ENCODE measurements at regions not wholly inside any gene's neighbourhood (a gene's known extent, or its start where the extent isn't known, plus 50 kb on each side); places are given as distances from the start of the nearest gene placed in this dataset.

DNA sequence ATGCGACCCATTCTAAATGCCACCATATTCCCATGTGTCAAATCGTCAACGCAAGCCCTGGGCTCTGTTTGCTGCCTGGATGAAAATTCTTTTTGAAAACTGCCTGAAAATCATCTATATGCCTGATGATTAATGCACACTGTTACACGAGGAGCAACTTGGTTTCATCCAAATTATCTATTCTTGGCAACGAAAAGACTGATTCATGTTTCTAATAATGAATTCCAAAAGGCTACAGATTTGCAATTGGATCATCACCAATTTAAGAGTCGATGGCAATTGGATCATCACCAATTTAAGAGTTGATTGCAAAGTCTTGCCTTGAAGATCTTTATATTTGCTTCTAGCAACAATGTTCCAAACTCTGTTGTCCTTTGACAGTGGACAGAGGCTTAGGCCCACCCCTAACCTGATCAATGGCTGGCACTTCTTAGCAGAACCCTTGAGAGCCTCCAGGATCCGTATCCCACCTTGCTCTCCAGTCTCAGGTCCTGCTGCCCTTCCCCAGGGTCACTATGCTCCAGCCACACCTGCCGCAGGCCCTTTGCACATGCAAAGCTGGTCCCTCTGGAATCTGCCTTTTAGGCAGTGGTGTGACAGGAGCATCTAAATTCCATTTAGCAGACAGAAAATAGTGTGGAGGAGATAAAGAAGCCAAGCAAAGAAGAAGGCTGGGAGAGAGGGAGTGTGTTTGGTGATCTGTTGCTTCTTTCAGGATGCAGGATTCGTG lies 460.9 kb upstream of the SULF2 start:
- H3K4me1 ChIP-seq = no peaks in the 10 kb centered on the region
- no peaks in the 10 kb centered on the region for H3K36me3 ChIP-seq (replicated peaks in 1 of 2; ENCODE audit: insufficient read depth in 1 of 2, low read depth in 2 of 2)
- no peak overlapping the region for H3K27ac ChIP-seq
- ATAC-seq (no peak), DNase-seq (no peak)
- TF ChIP-seq, protein P1, sequence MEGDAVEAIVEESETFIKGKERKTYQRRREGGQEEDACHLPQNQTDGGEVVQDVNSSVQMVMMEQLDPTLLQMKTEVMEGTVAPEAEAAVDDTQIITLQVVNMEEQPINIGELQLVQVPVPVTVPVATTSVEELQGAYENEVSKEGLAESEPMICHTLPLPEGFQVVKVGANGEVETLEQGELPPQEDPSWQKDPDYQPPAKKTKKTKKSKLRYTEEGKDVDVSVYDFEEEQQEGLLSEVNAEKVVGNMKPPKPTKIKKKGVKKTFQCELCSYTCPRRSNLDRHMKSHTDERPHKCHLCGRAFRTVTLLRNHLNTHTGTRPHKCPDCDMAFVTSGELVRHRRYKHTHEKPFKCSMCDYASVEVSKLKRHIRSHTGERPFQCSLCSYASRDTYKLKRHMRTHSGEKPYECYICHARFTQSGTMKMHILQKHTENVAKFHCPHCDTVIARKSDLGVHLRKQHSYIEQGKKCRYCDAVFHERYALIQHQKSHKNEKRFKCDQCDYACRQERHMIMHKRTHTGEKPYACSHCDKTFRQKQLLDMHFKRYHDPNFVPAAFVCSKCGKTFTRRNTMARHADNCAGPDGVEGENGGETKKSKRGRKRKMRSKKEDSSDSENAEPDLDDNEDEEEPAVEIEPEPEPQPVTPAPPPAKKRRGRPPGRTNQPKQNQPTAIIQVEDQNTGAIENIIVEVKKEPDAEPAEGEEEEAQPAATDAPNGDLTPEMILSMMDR (IDR thresholded peaks at IDR 0.05) = no peak
- no peak for TF ChIP-seq POLR2A (IDR thresholded peaks at IDR 0.05)
- no peaks in the 10 kb centered on the region for H3K27me3 ChIP-seq
- H3K9me3 ChIP-seq = no peaks in the 10 kb centered on the region
- WGBS, 2 donors = 70% methylated on average over 9 of the region's 9 CpGs
- intact Hi-C loops (cut with DNase I) = no loop called here
- no peak overlapping the region for H3K4me3 ChIP-seq

DNA sequence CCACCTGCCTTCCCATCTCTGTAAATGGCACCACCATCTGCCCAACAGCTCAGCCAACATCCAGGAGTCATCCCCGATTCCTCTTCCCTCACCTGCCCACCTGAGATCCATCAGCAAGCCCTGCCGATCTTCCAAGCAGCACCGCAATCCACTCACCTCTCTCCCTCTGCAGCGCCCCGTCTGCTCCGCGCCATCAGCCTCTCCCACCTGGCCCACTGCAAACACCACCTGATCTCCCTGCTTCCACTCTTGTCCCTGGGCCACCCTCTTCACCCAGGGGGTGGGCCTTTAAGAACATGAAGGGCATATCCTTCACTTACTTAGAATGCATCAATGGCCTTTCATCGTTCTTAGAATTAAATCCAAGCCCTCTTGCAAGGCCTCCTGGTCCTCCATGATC lies 457.3 kb upstream of the SULF2 start:
- Histone ChIP-seq H3K27ac (no peak overlapping the region), H3K36me3 (replicated peaks in 1 of 2; ENCODE audit: insufficient read depth in 1 of 2, low read depth in 2 of 2) (no peaks in the 10 kb centered on the region), H3K4me3 (no peak overlapping the region), H3K9me3 (no peaks in the 10 kb centered on the region), H3K27me3 (no peaks in the 10 kb centered on the region), H3K4me1 (no peaks in the 10 kb centered on the region)
- 87% methylated on average over 8 of the region's 8 CpGs for WGBS, 2 donors
- intact Hi-C loops (cut with DNase I) = no loop called here
- DNase-seq (no peak), ATAC-seq (no peak)
- TF ChIP-seq, protein P1 (IDR thresholded peaks at IDR 0.05) = no peak
- no peak for TF ChIP-seq POLR2A (IDR thresholded peaks at IDR 0.05)

DNA sequence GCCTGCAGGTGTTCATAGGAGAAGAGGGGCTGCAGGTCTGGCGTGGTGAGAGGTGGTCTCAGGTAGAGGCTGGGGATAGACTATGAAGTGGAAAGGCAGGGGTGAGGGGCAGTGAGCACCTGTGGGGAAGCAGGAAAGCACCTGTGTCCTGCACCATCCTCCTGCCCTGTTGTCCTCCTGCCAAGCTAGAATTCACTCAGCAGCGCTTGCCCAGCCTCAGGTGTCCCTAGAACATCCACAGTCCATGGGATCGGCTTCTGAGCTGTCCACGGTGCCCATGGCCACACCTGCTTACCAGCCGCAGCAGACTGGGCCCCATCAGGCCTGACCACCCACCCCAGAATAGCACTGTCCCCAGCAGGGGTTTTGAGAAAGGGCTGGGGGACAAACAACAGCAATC lies 456.2 kb upstream of the SULF2 start:
- Histone ChIP-seq H3K4me3 (no peak overlapping the region), H3K36me3 (replicated peaks in 1 of 2; ENCODE audit: insufficient read depth in 1 of 2, low read depth in 2 of 2) (no peaks in the 10 kb centered on the region), H3K27ac (no peak overlapping the region), H3K9me3 (no peaks in the 10 kb centered on the region), H3K4me1 (no peaks in the 10 kb centered on the region), H3K27me3 (no peaks in the 10 kb centered on the region)
- DNase-seq (no peak), ATAC-seq (no peak)
- intact Hi-C loops (cut with DNase I) = no loop called here
- WGBS, 2 donors = 58 to 66% methylated on average over 3 to 5 of the region's 5 CpGs
- no peak for TF ChIP-seq POLR2A (IDR thresholded peaks at IDR 0.05)
- TF ChIP-seq, protein P1 (IDR thresholded peaks at IDR 0.05) = no peak

DNA sequence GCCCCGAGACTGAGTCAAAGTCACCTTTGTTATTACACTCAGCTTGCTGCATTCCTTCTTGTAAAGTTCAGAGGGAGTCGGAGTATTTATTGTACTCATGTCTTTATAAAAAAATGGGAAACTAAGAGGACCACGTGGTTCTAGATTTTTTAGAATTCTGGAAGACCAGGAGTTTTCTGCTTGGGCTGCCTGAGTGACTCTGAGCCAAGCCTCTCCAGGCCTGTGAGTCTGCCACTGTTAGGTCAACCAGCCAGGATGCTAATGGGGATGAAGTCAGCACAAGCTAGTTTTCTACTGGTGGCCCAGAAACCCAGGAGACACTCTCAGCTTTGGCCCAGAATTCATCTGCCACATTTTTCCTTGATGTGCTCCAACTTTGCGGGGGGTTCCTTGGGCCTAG lies 453.5 kb upstream of the SULF2 start:
- no peaks in the 10 kb centered on the region for H3K9me3 ChIP-seq
- no peak overlapping the region for H3K4me3 ChIP-seq
- TF ChIP-seq, protein P1 (IDR thresholded peaks at IDR 0.05) = no peak
- TF ChIP-seq POLR2A (IDR thresholded peaks at IDR 0.05) = no peak
- ATAC-seq (no peak), DNase-seq (no peak)
- 48 to 77% methylated on average over 4 of the region's 4 CpGs for WGBS, 2 donors
- no peak overlapping the region for H3K27ac ChIP-seq
- no peaks in the 10 kb centered on the region for H3K4me1 ChIP-seq
- no peaks in the 10 kb centered on the region for H3K36me3 ChIP-seq (replicated peaks in 1 of 2; ENCODE audit: insufficient read depth in 1 of 2, low read depth in 2 of 2)
- no peaks in the 10 kb centered on the region for H3K27me3 ChIP-seq
- intact Hi-C loops (cut with DNase I) = no loop called here

DNA sequence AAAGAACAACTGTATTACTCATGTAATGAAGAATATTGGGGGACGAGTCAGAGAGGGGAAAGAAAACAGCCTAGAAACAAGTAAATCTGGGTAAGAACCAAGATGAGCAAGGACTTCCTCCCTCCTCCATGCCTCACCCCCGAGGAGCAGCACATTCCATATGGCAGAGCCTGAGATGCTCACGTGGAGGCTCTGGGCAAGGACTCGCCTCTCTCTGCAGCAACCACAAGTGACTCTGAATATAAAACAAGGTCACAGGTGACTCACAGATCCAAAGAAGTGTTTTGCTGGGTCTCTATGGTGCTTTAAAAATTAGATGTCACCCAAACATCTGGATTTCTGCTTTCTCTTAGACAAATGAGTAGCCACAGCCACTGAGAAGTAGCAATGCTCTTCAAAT lies 453.0 kb upstream of the SULF2 start:
- 55 to 67% methylated on average over 4 of the region's 4 CpGs for WGBS, 2 donors
- no peaks in the 10 kb centered on the region for H3K4me1 ChIP-seq
- ATAC-seq (no peak), DNase-seq (no peak)
- H3K9me3 ChIP-seq = no peaks in the 10 kb centered on the region
- TF ChIP-seq, protein P1 (IDR thresholded peaks at IDR 0.05) = no peak
- no peak for TF ChIP-seq POLR2A (IDR thresholded peaks at IDR 0.05)
- no peak overlapping the region for H3K4me3 ChIP-seq
- H3K27ac ChIP-seq = no peak overlapping the region
- no peaks in the 10 kb centered on the region for H3K27me3 ChIP-seq
- H3K36me3 ChIP-seq (replicated peaks in 1 of 2; ENCODE audit: insufficient read depth in 1 of 2, low read depth in 2 of 2) = no peaks in the 10 kb centered on the region
- intact Hi-C loops (cut with DNase I) = no loop called here

Data from body of pancreas (tissue), 4 donors.